ENCODE measurements at regions not wholly inside any gene's neighbourhood (a gene's known extent, or its start where the extent isn't known, plus 50 kb on each side); places are given as distances from the start of the nearest gene placed in this dataset.
"Not testable (repeated sequence)": the region's sequence is repeated elsewhere in the genome, so short reads cannot be mapped to it uniquely, and the experiment has no call there.

DNA sequence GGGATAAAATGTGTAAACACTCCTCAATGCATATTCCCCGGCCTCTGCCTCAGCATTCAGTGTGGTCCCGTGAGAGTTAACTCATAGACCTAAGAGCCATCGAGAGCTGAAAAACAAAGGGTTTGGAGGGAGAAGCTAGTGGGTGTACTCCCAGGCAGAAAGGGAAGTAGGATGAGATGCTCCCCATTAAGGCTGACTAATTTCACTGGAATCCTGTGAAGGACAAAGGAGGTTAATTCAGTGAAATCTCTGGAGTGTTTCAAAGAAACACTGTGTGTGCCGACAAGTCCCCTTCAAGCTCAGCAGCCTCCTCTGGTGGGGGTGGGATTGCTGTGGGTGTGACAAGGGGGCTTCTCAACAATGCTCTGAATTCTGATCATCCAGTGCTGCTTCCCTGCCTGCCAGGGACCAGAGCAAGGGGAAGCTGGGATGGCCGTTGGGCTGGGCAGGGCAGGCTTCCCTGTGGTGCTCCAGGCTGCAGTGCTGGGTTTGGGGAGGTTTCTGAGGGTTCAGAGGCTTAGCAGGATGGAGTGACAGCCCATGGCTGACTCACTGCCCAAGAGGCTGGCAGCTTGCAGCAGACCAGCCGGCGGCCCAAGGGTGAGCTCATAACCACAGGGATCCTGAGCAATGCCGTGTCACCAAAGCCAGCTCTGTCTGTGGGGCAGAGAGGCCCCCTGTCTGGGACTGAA lies 61.4 kb upstream of the BMAL1 start:
- Histone ChIP-seq H3K27me3 (replicated peaks; ENCODE audit: insufficient read depth) (no peaks in the 10 kb centered on the region), H3K9me3 (no peaks in the 10 kb centered on the region), H3K4me3 (no peak overlapping the region), H3K36me3 (no peaks in the 10 kb centered on the region), H3K27ac (no peak overlapping the region), H3K4me1 (replicated peaks) (no peaks in the 10 kb centered on the region)
- DNase-seq (ENCODE audit: low spot score) = no peak
- intact Hi-C loops (cut with DNase I) = loop anchor here (10.0 kb wide), 1 partner anchor 249 kb away; the partner anchor contains the start of gene BTBD10
- 81% methylated on average over 8 of the region's 8 CpGs for WGBS
- no peak for TF ChIP-seq POLR2AphosphoS5 (IDR thresholded peaks at IDR 0.05)

DNA sequence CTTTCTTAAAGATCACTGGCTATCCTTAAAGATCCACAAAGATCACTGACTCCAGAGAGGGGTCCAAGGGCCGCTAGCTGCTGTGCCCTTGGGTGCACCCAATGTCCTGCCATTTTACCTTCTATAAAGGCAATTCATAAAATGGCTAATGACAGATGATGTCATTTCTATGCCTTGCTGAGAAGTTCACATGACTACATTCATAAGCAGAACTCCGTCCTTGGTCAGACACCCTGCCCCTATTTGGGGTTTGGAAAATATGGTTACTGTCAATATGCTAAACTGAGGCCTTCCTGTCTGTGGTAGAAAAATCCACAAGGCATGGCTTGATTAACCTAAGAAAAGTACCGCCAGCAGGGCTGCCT lies 60.9 kb upstream of the BMAL1 start:
- intact Hi-C loops (cut with DNase I) = loop anchor here (10.0 kb wide), 1 partner anchor 248 kb away; the partner anchor contains the start of gene BTBD10
- no peaks in the 10 kb centered on the region for H3K4me1 ChIP-seq (replicated peaks)
- H3K9me3 ChIP-seq = no peaks in the 10 kb centered on the region
- TF ChIP-seq POLR2A (IDR thresholded peaks at IDR 0.05) (no peak), POLR2AphosphoS5 (IDR thresholded peaks at IDR 0.05) (no peak)
- TF ChIP-seq, protein P1, sequence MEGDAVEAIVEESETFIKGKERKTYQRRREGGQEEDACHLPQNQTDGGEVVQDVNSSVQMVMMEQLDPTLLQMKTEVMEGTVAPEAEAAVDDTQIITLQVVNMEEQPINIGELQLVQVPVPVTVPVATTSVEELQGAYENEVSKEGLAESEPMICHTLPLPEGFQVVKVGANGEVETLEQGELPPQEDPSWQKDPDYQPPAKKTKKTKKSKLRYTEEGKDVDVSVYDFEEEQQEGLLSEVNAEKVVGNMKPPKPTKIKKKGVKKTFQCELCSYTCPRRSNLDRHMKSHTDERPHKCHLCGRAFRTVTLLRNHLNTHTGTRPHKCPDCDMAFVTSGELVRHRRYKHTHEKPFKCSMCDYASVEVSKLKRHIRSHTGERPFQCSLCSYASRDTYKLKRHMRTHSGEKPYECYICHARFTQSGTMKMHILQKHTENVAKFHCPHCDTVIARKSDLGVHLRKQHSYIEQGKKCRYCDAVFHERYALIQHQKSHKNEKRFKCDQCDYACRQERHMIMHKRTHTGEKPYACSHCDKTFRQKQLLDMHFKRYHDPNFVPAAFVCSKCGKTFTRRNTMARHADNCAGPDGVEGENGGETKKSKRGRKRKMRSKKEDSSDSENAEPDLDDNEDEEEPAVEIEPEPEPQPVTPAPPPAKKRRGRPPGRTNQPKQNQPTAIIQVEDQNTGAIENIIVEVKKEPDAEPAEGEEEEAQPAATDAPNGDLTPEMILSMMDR (IDR thresholded peaks at IDR 0.05) = no peak
- 98% methylated on average over 3 of the region's 3 CpGs for WGBS
- H3K4me3 ChIP-seq = no peak overlapping the region
- no peaks in the 10 kb centered on the region for H3K27me3 ChIP-seq (replicated peaks; ENCODE audit: insufficient read depth)
- no peak for DNase-seq (ENCODE audit: low spot score)
- no peak overlapping the region for H3K27ac ChIP-seq
- H3K36me3 ChIP-seq = no peaks in the 10 kb centered on the region

DNA sequence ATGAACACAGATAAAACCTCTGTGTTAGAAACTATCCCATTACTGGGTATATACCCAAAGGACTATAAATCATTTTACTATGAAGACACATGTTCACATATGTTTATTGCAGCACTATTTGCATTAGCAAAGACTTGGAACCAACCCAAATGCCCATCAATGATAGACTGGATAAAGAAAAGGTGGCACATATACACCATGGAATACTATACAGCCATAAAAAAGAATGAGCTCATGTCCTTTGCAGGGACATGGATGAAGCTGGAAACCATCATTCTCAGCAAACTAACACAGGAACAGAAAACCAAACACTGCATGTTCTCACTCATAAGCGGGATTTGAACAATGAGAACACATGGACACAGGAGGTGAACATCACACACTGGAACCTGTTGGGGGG lies 58.9 kb upstream of the BMAL1 start:
- not testable (repeated sequence) for H3K27me3 ChIP-seq (replicated peaks; ENCODE audit: insufficient read depth); H3K4me3 ChIP-seq; DNase-seq (ENCODE audit: low spot score); H3K27ac ChIP-seq; H3K36me3 ChIP-seq; H3K4me1 ChIP-seq (replicated peaks); H3K9me3 ChIP-seq
- intact Hi-C loops (cut with DNase I) = loop anchor here (10.0 kb wide), 1 partner anchor 246 kb away; the partner anchor contains the start of gene BTBD10
- WGBS = 95% methylated on average over 1 of the region's 1 CpG

DNA sequence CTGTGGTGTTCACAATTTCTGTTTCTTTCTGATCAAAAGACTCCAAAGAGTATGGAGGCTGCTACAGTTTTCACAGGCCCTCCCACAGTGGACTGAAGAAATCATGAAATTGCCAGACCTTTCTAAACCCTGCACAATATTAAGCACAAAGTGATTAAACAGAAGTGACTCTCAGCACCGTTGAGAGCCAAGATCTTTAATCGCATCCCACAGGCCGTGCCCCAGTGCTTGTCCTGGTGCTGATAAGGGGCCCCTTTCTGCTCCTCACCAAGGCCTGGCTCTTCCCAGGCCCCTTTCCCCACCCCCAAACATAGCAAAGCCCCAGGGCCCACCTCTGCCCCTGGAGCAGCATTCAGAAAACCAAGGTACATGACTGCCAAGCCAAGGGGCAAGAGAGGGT lies 57.4 kb upstream of the BMAL1 start:
- no peaks in the 10 kb centered on the region for H3K27me3 ChIP-seq (replicated peaks; ENCODE audit: insufficient read depth)
- H3K9me3 ChIP-seq = no peaks in the 10 kb centered on the region
- H3K4me3 ChIP-seq = no peak overlapping the region
- no peaks in the 10 kb centered on the region for H3K4me1 ChIP-seq (replicated peaks)
- TF ChIP-seq POLR2A (IDR thresholded peaks at IDR 0.05) = no peak
- TF ChIP-seq, protein P1 (IDR thresholded peaks at IDR 0.05) = no peak
- no peak for TF ChIP-seq POLR2AphosphoS5 (IDR thresholded peaks at IDR 0.05)
- H3K27ac ChIP-seq = no peak overlapping the region
- WGBS = 86% methylated on average over 3 of the region's 3 CpGs
- no peak for DNase-seq (ENCODE audit: low spot score)
- intact Hi-C loops (cut with DNase I) = no loop called here
- H3K36me3 ChIP-seq = no peaks in the 10 kb centered on the region

DNA sequence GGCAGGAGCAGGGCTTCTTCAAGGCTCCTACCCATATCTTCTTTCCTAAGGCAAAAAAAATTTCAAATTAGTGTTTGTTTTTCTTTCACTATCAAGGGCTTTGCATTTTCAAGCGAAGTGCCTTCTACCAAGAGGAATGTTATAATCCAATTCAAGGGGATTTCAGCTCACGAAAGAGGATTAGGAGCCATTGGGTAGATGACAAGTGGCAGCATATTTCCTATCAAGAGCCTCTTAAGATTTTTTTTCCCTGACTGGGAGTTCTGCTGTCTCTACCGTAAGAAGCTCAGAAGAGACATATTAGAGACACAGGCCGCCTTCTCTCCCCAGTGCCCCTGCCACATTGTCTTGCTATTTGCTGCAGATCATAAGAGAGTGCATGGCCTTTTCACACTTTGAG lies 55.9 kb upstream of the BMAL1 start:
- WGBS = 64% methylated on average over 4 of the region's 4 CpGs
- Histone ChIP-seq H3K27ac (no peak overlapping the region), H3K9me3 (no peaks in the 10 kb centered on the region), H3K4me3 (no peak overlapping the region), H3K4me1 (replicated peaks) (no peaks in the 10 kb centered on the region), H3K27me3 (replicated peaks; ENCODE audit: insufficient read depth) (no peaks in the 10 kb centered on the region), H3K36me3 (no peaks in the 10 kb centered on the region)
- no peak for DNase-seq (ENCODE audit: low spot score)
- intact Hi-C loops (cut with DNase I) = no loop called here
- TF ChIP-seq POLR2A (IDR thresholded peaks at IDR 0.05) (no peak), POLR2AphosphoS5 (IDR thresholded peaks at IDR 0.05) (no peak)
- TF ChIP-seq, protein P1 (IDR thresholded peaks at IDR 0.05) = no peak

DNA sequence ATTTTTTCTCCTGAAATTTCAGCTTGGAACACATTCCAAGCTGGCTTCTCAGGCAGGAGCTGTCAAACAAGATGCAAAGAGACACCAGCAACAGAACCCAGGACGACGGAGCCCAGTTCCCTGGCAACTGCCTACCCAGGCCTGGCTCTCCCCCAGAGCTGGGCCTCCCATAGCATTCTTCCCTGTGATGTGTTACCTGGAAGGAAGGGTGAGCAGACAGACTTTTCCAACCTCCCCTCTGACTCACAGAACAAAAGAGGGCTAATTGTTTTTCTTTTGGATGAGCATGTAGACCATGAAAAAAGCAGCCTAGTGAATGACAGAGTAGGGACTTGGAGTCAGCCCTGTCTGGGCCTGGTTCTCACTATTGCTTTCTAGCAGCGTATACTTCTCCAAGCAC lies 55.3 kb upstream of the BMAL1 start:
- TF ChIP-seq POLR2AphosphoS5 (IDR thresholded peaks at IDR 0.05) (no peak), POLR2A (IDR thresholded peaks at IDR 0.05) (no peak)
- TF ChIP-seq, protein P1 (IDR thresholded peaks at IDR 0.05) = no peak
- Histone ChIP-seq H3K36me3 (no peaks in the 10 kb centered on the region), H3K27ac (no peak overlapping the region), H3K4me1 (replicated peaks) (no peaks in the 10 kb centered on the region), H3K27me3 (replicated peaks; ENCODE audit: insufficient read depth) (no peaks in the 10 kb centered on the region), H3K4me3 (no peak overlapping the region), H3K9me3 (no peaks in the 10 kb centered on the region)
- DNase-seq (ENCODE audit: low spot score) = no peak
- 67% methylated on average over 3 of the region's 3 CpGs for WGBS
- intact Hi-C loops (cut with DNase I) = no loop called here

Data from prostate gland (tissue), 2 donors.